Thyroid gland (tissue), 4 donors: ENCODE measurements at regions not wholly inside any gene's neighbourhood (a gene's known extent, or its start where the extent isn't known, plus 50 kb on each side); places are given as distances from the start of the nearest gene placed in this dataset.

Source experiments
- POLR2A ChIP-seq, 2 donors: fragments of 450-650 bp; IDR thresholded peaks; one replicate each; pipeline ENCODE4 v1.6.1; 2017; ENCODE audit warnings: antibody characterized with exemption in 2 of 2, mild to moderate bottlenecking in 2 of 2, moderate library complexity in 1 of 2
- TF ChIP-seq, protein P1 (sequence below), 6 experiments: fragments of 200-600 bp in 3 of 6; fragments of 450-650 bp in 3 of 6; sonication (generic) in 3 of 6; IDR thresholded peaks; one replicate each; pipeline ENCODE4 v1.5.1; 2016 to 2019; ENCODE audit warnings: antibody characterized with exemption in 6 of 6, mild to moderate bottlenecking in 2 of 6, inconsistent platforms in 1 of 6, moderate library complexity in 1 of 6

GRCh38 chr9:80836013-80836412 lies 853.3 kb downstream of the TLE1 start:
- TF ChIP-seq POLR2A (IDR thresholded peaks at IDR 0.05): no peak
- TF ChIP-seq, protein P1, sequence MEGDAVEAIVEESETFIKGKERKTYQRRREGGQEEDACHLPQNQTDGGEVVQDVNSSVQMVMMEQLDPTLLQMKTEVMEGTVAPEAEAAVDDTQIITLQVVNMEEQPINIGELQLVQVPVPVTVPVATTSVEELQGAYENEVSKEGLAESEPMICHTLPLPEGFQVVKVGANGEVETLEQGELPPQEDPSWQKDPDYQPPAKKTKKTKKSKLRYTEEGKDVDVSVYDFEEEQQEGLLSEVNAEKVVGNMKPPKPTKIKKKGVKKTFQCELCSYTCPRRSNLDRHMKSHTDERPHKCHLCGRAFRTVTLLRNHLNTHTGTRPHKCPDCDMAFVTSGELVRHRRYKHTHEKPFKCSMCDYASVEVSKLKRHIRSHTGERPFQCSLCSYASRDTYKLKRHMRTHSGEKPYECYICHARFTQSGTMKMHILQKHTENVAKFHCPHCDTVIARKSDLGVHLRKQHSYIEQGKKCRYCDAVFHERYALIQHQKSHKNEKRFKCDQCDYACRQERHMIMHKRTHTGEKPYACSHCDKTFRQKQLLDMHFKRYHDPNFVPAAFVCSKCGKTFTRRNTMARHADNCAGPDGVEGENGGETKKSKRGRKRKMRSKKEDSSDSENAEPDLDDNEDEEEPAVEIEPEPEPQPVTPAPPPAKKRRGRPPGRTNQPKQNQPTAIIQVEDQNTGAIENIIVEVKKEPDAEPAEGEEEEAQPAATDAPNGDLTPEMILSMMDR (IDR thresholded peaks at IDR 0.05): no peak
